ENCODE measurements at regions not wholly inside any gene's neighbourhood (a gene's known extent, or its start where the extent isn't known, plus 50 kb on each side); places are given as distances from the start of the nearest gene placed in this dataset.
"Not testable (repeated sequence)": the region's sequence is repeated elsewhere in the genome, so short reads cannot be mapped to it uniquely, and the experiment has no call there.

DNA sequence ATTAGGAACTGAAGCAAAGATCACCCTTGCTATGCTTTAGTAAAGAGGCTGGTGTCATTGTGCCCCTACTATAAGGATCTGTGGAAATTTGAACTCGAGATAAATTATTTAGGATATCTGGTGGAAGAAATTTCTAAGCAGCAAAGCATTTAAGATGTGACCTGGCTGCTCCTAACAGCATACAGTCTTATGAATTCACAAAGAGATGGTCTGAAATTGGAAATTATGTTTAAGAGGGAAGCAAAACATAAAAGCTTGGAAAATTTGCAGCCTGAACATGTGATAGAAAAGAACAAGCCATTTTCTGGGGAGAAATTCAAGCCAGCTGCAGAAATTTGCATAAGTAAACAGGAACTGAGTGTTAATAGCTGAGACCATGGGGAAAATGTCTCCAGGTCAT is 223.7 kb downstream of the FBXO4 start:
- TF ChIP-seq, protein P1, sequence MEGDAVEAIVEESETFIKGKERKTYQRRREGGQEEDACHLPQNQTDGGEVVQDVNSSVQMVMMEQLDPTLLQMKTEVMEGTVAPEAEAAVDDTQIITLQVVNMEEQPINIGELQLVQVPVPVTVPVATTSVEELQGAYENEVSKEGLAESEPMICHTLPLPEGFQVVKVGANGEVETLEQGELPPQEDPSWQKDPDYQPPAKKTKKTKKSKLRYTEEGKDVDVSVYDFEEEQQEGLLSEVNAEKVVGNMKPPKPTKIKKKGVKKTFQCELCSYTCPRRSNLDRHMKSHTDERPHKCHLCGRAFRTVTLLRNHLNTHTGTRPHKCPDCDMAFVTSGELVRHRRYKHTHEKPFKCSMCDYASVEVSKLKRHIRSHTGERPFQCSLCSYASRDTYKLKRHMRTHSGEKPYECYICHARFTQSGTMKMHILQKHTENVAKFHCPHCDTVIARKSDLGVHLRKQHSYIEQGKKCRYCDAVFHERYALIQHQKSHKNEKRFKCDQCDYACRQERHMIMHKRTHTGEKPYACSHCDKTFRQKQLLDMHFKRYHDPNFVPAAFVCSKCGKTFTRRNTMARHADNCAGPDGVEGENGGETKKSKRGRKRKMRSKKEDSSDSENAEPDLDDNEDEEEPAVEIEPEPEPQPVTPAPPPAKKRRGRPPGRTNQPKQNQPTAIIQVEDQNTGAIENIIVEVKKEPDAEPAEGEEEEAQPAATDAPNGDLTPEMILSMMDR (IDR thresholded peaks at IDR 0.05; ENCODE audit: control insufficient read depth, insufficient read depth, low read depth, low read length, missing control alignments): no peak
- no peak for DNase-seq (ENCODE audit: low read depth)
- H3K4me3 ChIP-seq (ENCODE audit: control insufficient read depth, low read depth, low read length): no peak overlapping the region

DNA sequence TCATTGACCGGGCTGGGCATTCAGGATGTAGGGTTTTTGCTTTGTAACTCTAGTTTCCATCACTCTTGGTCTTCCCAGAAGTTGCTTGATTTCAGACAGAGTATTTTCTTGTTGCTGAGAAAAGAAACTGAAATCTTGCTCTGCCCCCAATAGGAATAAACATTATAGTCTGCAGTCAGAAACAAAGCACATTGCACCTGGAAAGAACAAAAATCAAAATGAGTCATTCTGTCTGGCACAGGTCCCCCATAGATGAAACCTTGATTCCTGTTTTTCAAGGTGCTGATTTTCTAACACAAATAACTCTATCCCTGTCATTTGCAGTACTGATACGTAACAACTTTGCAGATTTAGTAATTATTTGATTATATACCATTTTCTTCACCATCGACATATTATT is 232.1 kb downstream of the FBXO4 start:
- TF ChIP-seq, protein P1 (IDR thresholded peaks at IDR 0.05; ENCODE audit: control insufficient read depth, insufficient read depth, low read depth, low read length, missing control alignments): no peak
- no peak overlapping the region for H3K4me3 ChIP-seq (ENCODE audit: control insufficient read depth, low read depth, low read length)
- DNase-seq (ENCODE audit: low read depth): no peak

DNA sequence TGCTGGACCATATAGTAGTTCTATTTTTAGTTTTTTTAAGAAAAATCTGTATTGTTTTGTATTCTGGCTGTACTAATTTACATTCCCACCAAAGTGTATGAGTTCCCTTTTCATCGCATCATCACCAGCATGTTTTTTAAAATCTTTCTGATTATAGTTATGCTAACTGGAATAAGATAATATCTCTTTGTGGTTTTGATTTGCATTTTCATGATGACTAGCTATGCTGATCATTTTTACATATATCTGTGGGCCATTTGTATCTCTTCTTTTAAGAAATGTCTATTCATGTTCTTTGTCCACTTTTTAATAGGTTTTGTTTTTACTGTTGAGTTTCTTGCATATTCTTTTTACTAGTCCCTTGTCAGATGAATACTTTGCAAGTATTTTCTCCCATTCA is 238.0 kb downstream of the FBXO4 start:
- DNase-seq (ENCODE audit: low read depth): no peak
- H3K4me3 ChIP-seq (ENCODE audit: control insufficient read depth, low read depth, low read length): no peak overlapping the region
- TF ChIP-seq, protein P1 (IDR thresholded peaks at IDR 0.05; ENCODE audit: control insufficient read depth, insufficient read depth, low read depth, low read length, missing control alignments): no peak

DNA sequence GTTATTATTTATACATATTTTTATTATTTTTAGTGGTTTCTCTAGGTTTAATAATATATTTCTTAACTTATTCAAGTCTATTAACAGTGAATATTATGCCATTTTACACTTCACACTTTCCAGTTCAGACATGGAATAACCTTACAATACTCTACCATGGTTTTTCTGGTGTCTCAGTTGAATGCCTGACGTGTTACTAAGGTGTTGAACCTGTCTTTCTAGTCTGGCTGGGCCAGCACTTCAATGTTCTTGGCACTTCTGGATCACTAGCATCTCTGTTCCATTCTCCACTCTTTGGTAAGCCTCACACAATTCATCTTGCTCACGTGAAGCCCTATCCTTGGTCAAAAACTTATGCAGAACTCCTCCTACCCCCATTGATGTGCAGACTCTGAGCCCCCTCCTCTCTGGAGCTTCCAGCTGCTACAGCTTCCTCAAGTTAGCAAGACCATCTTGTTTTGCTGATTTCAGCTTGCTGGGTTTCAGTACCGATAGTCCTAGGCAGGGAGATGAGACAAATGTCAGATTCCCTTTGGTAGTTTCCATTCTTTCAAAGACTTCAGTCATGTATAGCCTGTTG is 243.1 kb downstream of the FBXO4 start:
- TF ChIP-seq, protein P1 (IDR thresholded peaks at IDR 0.05; ENCODE audit: control insufficient read depth, insufficient read depth, low read depth, low read length, missing control alignments): no peak
- no peak for DNase-seq (ENCODE audit: low read depth)
- H3K4me3 ChIP-seq (ENCODE audit: control insufficient read depth, low read depth, low read length): no peak overlapping the region

DNA sequence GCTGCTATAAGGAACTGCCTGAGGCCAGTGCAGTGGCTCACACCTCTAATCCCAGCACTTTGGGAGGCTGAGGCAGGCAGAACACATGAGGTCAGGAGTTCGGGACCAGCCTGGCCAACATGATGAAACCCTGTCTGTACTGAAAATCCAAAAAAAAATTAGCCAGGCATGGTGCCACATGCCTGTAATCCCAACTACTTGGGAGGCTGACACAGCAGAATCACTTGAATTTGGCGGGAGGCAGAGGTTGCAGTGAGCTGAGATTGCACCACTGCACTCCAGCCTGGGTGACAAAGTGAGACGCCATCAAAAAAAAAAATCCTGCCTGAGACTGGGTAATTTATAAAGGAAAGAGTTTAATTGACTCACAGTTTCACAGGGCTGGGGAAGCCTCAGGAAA is 247.1 kb upstream of the GHR start:
- not testable (repeated sequence) for DNase-seq (ENCODE audit: low read depth); H3K4me3 ChIP-seq (ENCODE audit: control insufficient read depth, low read depth, low read length)

DNA sequence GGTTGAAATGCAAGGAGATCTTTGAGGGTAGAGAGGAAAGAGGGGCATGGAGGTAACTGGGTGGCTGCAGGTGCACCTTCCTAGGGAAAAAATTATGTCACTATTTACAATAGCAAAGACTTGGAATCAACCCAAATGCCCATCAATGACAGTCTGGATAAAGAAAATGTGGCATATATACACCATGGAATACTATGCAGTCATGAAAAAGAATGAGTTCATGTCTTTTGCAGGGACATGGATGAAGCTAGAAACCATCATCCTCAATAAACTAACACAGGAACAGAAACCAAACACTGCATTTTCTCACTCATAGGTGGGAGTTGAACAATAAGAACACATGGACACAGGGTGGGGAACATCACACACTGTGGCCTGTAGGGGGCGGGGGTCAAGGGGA is 243.4 kb upstream of the GHR start:
- DNase-seq (ENCODE audit: low read depth); H3K4me3 ChIP-seq (ENCODE audit: control insufficient read depth, low read depth, low read length): not testable (repeated sequence)

DNA sequence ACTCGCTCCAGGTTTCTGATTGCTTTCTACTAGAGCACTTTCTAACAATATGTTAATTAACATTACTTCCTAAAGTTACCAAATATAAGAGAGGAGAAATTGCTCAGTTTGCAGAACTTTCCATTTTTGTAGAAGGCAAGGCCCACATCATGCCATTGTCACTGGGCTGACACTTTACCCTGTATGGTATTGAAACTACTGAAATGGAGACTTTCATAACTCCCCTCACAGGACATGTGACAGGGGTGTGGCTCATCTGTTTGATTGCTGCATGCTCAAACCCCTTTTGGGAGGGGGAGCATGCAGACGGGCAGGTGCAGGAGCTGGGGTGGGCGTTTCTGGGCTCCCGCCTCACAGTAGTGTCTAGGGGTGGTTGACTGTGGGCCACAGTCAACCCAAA is 206.3 kb upstream of the GHR start:
- no peak for DNase-seq (ENCODE audit: low read depth)
- no peak overlapping the region for H3K4me3 ChIP-seq (ENCODE audit: control insufficient read depth, low read depth, low read length)
- TF ChIP-seq, protein P1 (IDR thresholded peaks at IDR 0.05; ENCODE audit: control insufficient read depth, insufficient read depth, low read depth, low read length, missing control alignments): no peak

DNA sequence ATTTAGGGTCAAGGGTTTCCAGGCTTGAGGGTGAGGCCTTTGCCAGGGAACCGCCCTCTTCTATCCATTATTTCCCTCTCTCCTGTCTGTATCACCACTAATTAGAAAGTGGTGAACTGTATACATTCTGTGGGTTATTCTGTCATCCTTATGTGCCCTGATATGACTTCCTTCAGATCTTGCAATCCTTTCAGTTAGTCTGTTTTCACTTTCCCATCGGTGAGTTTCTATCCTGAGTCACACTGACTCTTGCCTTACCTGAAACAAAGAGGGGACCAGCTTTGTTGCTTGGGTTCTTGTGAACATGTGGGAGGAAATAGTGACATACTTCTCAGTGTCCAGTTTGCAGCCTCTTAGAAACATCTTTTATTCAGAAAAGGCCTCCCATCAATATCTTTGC is 205.4 kb upstream of the GHR start:
- H3K4me3 ChIP-seq (ENCODE audit: control insufficient read depth, low read depth, low read length): no peak overlapping the region
- TF ChIP-seq, protein P1 (IDR thresholded peaks at IDR 0.05; ENCODE audit: control insufficient read depth, insufficient read depth, low read depth, low read length, missing control alignments): no peak
- DNase-seq (ENCODE audit: low read depth): no peak

All from AG09309 (cell line).